RWPE1 (cell line): ENCODE measurements at regions not wholly inside any gene's neighbourhood (a gene's known extent, or its start where the extent isn't known, plus 50 kb on each side); places are given as distances from the start of the nearest gene placed in this dataset.

Experiments used
- CTCF ChIA-PET: fragments of 350-600 bp; sonication (Branson Sonifier 250); formaldehyde crosslinking; extraction: SDS; loops from one replicate; lab custom pipeline; 2021; lab: Yijun Ruan, JAX
- POLR2A ChIA-PET: fragments of 400-600 bp; formaldehyde crosslinking; extraction: SDS; loops from one replicate; lab custom pipeline; 2020; ENCODE audit warnings: antibody characterized with exemption; ENCODE audit not compliant: low non-redundant PET; lab: Yijun Ruan, JAX
- DNase-seq: peaks from one replicate; pipeline ENCODE4 v3.0.0; 2012; ENCODE audit warnings: low spot score
- H3K27ac ChIP-seq: fragments of 450-650 bp; 2 replicates; pipeline ENCODE4 v1.5.1; 2017
- TF ChIP-seq, protein P1 (sequence below): fragments of 450-650 bp; conservative IDR thresholded peaks from 2 replicates; pipeline ENCODE4 v1.5.1; 2017; ENCODE audit warnings: low read depth, mild to moderate bottlenecking

DNA sequence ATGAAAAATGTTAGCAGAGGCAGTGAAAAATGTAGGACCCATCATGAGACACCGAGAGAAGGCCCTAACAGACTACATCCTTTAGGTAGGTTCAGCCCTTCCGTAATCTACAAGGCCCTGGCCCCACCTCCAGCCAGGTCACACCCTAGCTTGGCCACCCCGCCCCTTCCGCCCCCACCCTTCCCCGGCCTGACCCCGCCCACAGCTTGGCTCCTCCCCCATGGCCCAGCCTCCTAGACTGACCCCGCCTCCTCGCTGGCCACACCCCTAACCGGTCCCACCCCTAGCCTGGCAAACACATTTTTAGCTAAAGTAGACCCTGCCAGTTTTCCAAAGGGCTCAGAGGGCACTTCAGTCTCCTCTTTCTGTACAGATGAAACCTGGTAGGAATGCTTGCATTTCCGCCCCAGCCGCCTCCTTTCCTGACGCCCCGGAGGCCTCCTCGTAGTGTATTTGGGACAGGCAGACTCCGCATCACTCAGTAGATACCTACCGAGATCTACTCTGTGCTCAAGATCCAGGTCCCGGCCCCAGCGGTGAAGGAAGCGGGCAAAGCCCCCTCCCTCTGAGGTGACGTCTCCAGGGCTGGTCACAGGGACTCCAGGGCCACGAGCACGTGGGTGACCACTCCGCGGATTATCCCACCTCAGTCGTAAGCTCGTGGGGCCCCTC is 443.5 kb downstream of the PREX1 start:
- ChIA-PET CTCF (no interaction called here), POLR2A (no interaction called here)
- DNase-seq: peak; percentile 77
- no peak overlapping the region for H3K27ac ChIP-seq
- TF ChIP-seq, protein P1, sequence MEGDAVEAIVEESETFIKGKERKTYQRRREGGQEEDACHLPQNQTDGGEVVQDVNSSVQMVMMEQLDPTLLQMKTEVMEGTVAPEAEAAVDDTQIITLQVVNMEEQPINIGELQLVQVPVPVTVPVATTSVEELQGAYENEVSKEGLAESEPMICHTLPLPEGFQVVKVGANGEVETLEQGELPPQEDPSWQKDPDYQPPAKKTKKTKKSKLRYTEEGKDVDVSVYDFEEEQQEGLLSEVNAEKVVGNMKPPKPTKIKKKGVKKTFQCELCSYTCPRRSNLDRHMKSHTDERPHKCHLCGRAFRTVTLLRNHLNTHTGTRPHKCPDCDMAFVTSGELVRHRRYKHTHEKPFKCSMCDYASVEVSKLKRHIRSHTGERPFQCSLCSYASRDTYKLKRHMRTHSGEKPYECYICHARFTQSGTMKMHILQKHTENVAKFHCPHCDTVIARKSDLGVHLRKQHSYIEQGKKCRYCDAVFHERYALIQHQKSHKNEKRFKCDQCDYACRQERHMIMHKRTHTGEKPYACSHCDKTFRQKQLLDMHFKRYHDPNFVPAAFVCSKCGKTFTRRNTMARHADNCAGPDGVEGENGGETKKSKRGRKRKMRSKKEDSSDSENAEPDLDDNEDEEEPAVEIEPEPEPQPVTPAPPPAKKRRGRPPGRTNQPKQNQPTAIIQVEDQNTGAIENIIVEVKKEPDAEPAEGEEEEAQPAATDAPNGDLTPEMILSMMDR: no peak

DNA sequence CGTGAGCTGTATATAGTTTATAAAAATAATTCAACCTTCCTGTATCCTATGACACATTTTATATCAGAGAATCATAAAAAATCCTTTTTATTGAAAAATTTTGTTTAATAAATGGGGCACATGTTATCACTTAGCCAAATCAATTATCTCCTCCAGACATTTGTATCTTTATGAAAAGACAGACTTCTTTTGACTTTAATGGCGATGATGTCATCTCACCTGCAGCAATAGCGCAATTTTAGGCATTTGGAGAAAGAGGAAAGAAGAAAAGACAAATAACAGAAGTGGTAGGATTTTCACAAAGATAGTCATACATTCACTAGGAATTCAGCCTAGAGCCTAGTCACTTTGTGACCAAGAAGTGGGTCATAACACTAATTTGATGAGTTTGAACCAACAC is 444.5 kb downstream of the PREX1 start:
- no peak for DNase-seq
- ChIA-PET POLR2A (no interaction called here), CTCF (interaction anchor here (0.6 kb wide), 1 partner anchor 120 kb away, joined by 5 read pairs; no protein-coding TSS in a partner anchor)
- TF ChIP-seq, protein P1: no peak
- H3K27ac ChIP-seq: no peak overlapping the region

DNA sequence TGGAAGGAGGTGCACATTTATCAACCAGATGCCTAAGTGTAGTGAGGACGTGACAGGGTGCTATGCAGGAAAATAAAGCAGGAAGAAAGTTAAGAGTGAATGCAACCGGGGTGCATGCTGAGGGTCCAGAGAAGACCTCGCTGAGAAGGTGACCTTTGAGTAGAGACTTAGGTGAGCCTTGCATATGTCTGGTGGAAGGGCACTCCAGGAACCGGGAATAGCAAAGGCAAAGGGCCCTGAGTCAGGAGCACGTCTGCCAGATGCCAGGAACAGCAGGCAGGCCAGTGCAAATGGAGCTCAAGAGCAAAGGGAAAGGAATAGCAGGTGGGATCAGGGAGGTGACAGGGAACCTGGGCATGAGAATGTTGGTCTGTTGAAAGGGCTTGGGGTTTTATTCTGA is 445.5 kb downstream of the PREX1 start:
- TF ChIP-seq, protein P1: no peak
- CTCF ChIA-PET: no interaction called here
- no peak overlapping the region for H3K27ac ChIP-seq
- POLR2A ChIA-PET: no interaction called here
- DNase-seq: no peak

DNA sequence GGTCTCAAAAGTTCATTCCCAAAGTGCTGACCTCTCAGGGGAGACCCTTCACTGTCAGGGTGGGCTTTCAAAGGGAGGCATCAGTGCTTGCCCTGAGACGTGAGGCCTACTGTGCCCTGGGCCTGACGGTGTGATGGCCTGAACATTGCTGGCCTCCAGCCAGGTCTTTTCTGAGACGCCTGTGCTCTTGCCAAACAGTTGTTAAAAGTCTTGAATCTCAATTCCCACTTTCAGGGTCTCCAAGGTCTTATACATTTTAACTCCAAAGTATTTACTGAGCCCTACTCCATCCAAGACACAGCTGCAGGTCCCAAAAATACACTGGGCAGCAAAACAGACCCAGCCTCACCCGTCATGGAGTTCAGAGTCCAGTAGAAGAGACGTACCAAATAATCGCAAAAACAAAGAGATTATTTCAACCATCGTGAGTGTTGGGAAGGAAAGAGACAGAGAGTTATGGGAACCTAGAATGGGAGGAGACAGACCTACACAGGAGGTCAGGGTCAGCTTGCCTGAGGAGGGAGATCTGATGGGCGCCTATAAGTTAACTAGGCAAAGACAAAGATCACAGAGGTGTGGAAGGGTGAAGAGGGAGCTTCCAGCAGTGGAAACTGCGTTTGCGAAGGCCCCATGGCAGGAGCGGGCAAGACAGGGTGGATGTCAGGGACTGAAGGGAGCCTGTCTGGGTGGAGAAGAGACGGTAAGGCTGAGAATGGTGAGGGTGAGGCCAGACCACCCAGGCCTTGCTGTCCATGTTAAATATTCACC is 446.3 kb downstream of the PREX1 start:
- TF ChIP-seq, protein P1: no peak
- no peak overlapping the region for H3K27ac ChIP-seq
- no peak for DNase-seq
- ChIA-PET POLR2A (no interaction called here), CTCF (no interaction called here)

DNA sequence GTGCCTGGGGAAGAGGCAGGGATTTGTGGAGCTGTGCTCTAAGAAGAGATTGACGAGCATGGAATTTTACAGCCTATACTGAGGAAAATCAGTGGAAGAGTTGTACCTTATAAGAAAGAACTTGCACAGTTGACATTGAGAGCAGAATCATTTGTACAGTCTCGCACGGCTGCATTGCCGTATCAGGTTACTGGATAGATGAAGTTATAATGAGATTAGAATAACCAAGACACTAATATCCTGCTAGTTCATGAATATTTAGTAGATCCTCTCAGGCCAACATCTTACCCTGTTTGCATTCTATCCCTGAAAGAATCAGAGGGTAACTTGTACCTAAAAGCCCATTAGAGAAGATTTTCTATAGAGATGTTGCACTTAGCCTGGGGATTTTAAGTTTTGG is 447.1 kb downstream of the PREX1 start:
- CTCF ChIA-PET: no interaction called here
- H3K27ac ChIP-seq: no peak overlapping the region
- POLR2A ChIA-PET: no interaction called here
- TF ChIP-seq, protein P1: no peak
- no peak for DNase-seq

DNA sequence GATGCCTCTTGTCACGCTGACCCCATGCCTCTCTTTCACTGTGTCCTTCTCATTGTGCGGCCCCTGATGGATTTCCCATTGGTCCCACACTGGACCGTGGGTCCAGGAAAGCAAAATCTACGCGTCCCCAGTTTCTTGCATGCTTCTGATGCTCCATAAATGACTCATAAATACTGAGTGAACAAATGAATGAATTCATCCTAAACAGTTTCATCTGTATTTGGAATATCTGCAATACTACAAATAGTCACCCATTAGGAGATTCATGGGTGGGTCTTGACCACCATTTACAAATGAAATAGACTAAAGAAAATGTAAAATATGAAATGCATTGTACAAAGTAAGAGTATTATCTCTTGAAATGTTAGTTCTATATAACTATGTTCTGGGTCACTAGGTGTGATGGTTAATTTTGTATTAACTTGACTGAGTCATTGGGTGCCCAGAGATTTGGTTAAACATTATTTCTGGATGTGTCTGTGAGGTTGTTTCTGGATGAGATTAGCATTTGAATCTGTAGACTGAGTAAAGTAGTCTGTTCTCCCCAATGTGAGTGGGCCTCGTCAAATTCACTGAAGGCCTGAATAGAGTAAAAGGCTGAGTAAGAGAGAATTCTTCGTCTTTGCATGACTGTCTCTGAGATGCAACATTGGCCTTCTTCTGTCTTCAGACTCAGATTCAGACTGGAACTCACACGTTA is 448.7 kb downstream of the PREX1 start:
- ChIA-PET CTCF (interaction anchor here (1.1 kb wide), 1 partner anchor 715 kb away, joined by 4 read pairs; no protein-coding TSS in a partner anchor), POLR2A (no interaction called here)
- TF ChIP-seq, protein P1: no peak
- DNase-seq: no peak
- H3K27ac ChIP-seq: no peak overlapping the region
